Hematopoietic multipotent progenitor cell treated with erythropoietin and hydrocortisone succinate and interleukin-3 and kit ligand, for 17 days (in vitro differentiated cells): ENCODE measurements at regions not wholly inside any gene's neighbourhood (a gene's known extent, or its start where the extent isn't known, plus 50 kb on each side); places are given as distances from the start of the nearest gene placed in this dataset.

ENCODE experiments used
- DNase-seq: peaks from one replicate; pipeline ENCODE4 v3.0.0-alpha.2; 2015; ENCODE audit warnings: low spot score

- DNase-seq = no peak
Observed at GRCh38 chr7:32263611-32264010, 193.4 kb upstream of the PDE1C start.

DNA sequence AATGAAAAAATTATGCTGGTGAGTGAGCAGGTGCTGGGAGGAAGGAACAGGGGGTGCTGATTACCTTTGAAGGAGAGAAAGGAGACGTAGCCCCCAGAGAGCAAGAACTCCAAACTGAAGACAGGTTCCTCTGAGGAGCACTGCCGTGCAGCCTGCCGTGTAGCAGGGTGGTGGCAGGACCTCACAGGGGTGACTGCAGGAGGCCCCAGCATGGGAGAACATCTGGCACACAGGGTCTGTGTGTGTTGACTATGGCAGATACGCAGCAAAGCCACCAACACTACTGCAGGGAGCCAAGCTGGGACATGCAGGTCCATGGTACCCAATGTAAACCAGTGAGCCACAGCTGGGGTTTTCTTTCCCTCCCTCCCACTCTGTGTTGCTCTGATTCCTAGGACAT is 192.1 kb upstream of the PDE1C start:
- no peak for DNase-seq

- no peak for DNase-seq
Observed at GRCh38 chr7:32259931-32260596, 189.9 kb upstream of the PDE1C start.

DNA sequence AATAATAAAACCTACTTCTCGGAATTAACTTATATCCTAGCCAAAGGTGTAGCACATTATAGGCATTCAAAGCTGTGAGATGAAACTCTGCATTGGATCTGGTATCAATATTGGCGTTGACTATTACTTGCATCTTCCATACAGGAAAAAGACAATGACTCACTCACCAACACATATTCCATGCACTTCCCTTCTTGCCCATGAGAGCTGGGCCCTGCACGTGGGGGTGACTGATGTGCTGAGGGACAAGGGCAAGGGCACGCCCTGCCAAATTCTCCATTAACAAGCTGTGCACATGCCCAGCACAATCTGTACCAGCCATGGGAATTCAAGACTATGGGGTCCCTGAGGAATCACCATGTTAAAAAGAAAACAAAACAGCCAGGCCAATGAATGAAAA is 188.1 kb upstream of the PDE1C start:
- no peak for DNase-seq

DNA sequence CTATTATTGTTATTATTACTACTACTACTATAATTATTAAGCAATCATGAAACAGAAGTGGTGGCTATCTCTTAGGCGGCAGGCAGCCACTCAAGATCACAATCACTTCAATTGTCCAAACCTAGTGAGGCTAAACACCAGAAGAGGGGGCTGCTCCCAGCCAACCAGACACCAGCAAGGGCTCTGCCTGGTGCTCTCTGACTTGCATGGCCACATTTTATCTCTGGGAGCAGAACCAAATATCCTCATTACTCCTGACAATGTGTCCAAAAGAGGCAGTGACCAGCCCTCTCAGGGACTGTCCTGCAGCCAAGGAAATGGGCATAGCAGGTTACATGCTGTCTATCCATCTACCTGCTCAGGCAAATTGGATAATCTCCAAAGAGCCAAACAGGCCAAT is 187.4 kb upstream of the PDE1C start:
- DNase-seq = no peak

DNA sequence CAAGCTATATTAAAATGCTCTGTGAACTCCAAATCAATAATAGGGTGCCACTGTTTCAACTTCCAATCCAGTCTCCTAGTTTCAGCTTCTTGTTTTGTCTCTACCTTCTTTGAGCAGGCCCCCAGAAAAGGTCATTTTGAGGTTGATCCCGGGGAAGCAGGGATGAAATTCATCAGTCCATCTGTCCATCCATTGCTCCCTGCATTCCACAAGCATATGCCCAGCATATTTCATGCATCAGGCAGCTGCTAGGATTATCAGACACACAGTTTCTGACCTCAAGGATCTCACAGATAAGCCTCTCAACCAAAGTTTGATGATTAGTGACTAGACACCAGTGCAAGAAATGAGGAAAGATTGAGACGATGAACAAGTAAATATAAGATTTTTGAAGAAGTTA is 186.6 kb upstream of the PDE1C start:
- no peak for DNase-seq

DNA sequence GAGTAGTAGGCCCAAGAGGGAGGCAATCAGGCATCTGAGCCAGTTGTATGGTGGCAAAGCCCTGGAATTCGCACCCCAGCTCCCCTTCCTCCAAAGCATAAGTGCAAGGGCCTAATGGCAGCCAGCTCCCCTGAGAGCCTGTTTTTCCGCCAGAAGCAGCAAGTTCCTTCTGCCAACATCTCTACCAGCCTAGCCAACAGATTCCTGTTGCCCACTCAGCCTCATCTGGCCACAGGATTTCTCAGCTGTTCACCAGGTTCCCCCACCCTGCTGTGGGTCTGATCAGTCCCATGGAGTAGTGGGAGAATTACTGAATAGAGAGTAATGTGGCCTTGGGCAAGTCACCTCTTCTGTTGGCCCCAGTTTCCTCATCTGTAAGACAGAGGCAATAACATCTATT is 186.2 kb upstream of the PDE1C start:
- DNase-seq = no peak

DNA sequence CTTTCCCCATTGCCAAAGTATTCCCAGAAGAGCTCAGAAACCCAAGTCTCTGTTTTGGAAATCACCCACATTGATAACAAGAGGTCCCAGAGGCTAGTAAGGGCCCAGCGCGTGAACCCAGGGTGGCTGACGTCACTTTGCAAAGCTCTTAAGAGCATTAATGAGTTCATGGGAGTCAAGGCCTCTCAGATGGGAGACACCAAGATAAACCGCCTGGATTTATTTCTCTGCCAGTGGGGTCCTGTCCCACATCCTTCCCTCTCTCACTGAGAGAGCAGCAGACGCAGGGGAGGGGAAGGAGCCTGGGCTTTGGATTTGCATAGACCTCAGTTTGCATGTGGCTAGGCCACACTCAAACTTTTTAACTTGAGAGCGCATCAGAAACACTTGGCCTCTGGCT is 184.8 kb upstream of the PDE1C start:
- DNase-seq = no peak

DNA sequence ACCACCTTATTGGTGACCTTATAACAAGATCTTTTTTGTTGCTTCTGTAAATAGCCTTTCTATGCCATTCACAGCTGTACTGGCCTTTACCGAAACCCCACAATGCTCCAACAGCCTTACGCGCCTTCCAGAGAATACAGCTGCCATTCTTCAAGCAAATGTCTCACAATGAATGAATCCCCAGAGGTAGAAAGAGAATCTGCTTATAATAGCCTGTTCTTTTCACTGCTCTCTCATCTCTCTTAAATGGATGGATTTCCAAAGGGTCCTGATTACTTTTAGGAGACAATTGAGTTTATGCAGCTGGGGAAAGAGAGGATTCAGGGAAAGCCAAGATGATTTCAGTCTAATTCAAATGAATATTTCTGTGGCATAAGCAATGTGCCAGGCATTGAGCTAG is 183.1 kb upstream of the PDE1C start:
- DNase-seq = no peak

DNA sequence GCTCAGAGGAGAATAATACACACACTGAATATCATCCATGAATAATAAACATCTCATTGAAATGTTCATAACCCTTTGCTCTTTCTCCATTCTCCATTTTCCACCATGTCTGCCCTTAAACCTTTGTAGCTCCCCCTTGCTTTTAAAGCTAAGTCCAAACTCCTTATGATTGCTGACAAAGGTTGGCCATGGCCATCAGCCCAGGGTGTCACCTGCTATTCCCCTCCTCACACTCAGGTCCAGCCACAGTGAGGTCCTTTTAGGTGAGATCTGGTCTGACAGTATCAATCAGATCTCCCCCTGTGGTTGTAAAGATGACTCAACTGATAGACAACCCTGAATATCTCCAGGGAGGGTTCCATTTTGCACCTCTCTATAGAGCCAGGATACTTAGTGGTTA is 181.5 kb upstream of the PDE1C start:
- DNase-seq = no peak

DNA sequence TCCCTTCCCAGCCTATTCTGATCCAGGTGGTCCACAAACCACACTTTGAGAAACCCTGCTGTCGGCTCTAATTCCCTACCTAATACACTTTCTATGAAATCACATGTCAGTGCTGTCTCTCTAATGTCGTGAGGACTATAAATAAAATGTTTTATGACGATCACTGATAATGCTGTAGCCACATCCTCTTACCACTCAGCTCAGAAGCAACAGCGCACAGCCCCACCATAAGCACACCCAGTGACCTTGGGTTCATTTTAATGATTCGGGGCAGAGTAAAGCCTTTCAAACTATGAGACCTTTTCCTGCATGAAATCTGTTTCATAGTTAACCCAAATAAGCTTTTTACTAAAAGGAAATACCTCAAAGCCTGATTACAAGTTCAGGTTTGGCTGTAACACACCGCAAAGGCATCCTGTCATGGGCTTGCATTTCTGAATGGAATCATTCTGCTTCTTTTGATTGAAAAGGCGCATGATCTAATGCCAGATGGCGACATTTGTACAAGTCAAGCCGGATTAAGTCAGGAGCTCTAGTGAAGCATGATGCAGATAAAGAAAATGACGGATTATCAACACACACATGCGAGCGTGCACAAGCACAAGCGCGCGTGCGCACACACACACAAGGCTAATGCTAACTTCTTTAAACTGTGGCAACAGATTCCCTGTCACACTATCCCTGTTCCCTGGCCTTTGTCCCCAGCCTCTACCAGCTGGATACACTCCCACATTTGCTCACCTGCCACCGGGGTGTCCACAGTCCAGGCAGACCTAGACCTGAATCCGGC is 180.5 kb upstream of the PDE1C start:
- DNase-seq = no peak

- DNase-seq = no peak
Observed at GRCh38 chr7:32250003-32250402, 179.8 kb upstream of the PDE1C start.

GRCh38 chr7:32248522-32248921 is 178.3 kb upstream of the PDE1C start:
- DNase-seq = no peak

DNA sequence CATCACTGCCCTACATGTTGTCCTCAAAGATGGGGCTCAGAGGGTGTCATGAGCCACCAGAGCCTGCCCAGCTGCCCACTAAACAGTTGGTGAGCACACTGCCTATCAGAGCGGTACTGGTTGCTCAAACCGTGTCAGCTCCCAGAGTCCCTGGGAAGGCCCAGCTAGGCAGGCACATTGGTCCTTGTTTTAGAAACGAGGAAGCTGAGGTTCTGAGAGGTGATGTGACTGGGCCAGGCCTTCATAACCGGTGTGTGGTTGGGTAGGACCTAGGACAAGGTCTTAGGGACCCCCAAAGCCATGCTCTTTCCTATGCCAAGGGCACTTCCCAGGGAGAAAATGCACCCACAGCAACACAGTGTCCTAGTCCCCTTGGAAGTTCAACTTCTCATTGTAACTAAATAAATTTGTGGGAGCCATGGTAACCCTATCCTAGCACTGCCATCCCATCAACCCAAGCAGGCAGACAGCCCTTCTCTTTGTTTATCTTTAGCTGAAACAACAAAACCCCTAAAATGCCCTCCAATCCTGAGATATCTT is 174.7 kb upstream of the PDE1C start:
- DNase-seq = no peak

- DNase-seq = no peak
Observed at GRCh38 chr7:32243687-32244290, 173.6 kb upstream of the PDE1C start.

DNA sequence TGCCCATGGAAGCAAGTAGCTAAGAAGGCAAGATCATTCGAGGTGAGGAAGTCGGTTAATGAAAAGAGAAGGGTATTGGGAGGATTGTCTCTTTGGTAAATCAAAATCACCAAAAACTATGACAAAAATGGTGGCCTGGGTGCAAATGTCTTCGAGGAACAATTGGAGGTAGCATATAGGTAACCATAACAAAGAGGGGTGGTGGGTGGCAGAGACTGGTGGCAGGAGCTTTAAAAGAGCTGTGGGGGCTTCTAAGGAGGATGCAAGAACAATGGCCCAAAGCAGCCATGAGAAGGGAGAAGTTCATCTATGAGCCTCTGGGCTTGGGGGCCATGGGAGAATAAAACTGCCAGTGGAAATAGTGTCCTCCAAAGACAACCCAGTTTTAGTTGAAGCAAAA is 172.2 kb upstream of the PDE1C start:
- no peak for DNase-seq

GRCh38 chr7:32241636-32242035 is 171.4 kb upstream of the PDE1C start:
- no peak for DNase-seq

- no peak for DNase-seq
Observed at GRCh38 chr7:32239764-32240163, 169.6 kb upstream of the PDE1C start.

GRCh38 chr7:32228601-32229000 is 158.4 kb upstream of the PDE1C start:
- DNase-seq = no peak

DNA sequence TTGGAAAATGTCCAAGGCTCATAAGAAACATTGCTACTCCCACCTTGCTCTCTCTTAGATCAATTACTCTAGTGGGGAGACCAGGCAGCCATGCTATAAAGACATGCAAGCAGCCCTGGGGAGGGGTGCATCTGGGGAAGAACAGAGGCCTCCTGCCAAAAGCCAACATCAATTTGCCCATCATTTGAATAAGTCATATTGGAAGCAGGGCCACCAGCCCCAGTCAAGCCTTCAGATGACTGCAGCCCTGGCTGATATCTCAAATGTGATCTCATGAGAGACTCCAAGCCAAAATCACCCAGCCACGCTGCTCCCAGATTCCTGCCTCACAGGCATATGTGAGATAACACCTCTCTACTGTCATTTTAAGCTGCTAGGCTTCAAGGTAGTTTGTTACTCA is 157.5 kb upstream of the PDE1C start:
- DNase-seq = no peak

- DNase-seq = no peak
Observed at GRCh38 chr7:32224276-32224675, 154.1 kb upstream of the PDE1C start.

DNA sequence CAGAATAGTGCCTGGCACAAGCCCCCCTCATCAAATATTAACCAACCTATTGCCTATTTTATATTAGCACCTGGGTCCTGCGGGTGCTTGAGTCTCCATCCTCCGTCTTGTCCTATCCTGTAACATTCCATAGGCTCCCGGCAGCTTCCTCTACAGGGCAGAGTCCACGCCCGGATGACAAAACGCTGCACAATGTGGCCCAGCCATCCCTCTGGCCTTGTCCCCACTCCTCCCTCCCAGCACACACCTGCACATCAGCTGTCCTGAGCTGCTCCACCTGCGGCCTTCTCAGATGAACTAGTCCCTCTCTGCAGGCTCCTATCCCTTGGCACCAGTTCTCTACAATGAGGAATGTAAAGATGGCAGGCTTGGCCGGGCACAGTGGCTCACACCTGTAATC is 153.5 kb upstream of the PDE1C start:
- no peak for DNase-seq

DNA sequence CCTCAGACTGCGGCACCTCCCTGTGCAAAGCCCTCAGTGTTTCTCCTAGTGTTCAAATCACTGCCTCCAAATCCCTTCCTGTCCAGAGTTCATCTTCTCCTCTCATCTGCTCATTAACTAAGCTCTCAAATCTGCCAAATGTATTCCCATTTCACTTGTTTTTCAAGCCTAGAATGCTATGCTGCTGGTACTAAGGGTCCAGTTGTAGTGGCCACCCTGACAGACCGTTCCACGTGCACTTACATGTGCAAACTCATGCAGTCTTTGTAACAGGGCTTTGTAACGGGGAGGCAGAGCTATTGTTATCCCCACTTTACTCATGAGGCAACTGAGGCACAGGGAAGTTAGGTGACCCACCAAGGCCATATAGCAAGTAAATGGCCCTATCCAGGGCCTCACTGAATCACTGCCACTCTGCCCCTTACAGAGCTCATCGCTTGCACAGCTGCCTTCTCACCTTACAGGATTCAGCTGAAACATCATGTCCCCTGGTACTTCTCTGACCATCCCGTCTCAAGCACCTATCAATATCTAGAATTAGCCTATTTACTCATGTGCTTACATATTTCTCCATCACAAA is 153.0 kb upstream of the PDE1C start:
- DNase-seq = no peak
